OCI-LY3 (cell line): ENCODE measurements at regions not wholly inside any gene's neighbourhood (a gene's known extent, or its start where the extent isn't known, plus 50 kb on each side); places are given as distances from the start of the nearest gene placed in this dataset.

Experiments used
- H2AFZ ChIP-seq: fragments of 200-600, 300-600 bp; shearing (Covaris generic); 2 replicates; pipeline ENCODE4 v1.6.0; 2014; ENCODE audit warnings: antibody characterized with exemption, low read depth, low read length
- H3K27ac ChIP-seq: fragments of 200-600, 300-600 bp; sonication (generic); 2 replicates; pipeline ENCODE4 v1.5.1; 2014; ENCODE audit warnings: mild to moderate bottlenecking, low read length, moderate library complexity, mixed read lengths
- H3K27me3 ChIP-seq: fragments of 200-600, 300-600 bp; sonication (generic); 2 replicates; pipeline ENCODE4 v1.6.1; 2014; ENCODE audit warnings: low read depth, low read length, mixed read lengths
- H3K36me3 ChIP-seq: fragments of 200-600, 300-600 bp; sonication (generic); replicated peaks from 2 replicates; pipeline ENCODE3; 2014; ENCODE audit warnings: low read depth, low read length, mixed read lengths
- H3K4me1 ChIP-seq: fragments of 300-600, 200-600 bp; sonication (generic); 2 replicates; pipeline ENCODE4 v1.6.1; 2014; ENCODE audit warnings: low read length, mixed read lengths
- H3K4me2 ChIP-seq: fragments of 200-600, 300-600 bp; sonication (generic); 2 replicates; pipeline ENCODE4 v1.6.1; 2014; ENCODE audit warnings: low read length, mixed read lengths
- H3K4me3 ChIP-seq: fragments of 300-600, 200-600 bp; sonication (generic); 2 replicates; pipeline ENCODE4 v1.5.1; 2014; ENCODE audit warnings: antibody characterized with exemption, mild to moderate bottlenecking, low read length, moderate library complexity
- H3K79me2 ChIP-seq: fragments of 300-600, 200-600 bp; shearing (Covaris generic); 2 replicates; pipeline ENCODE4 v1.6.1; 2014; ENCODE audit warnings: mild to moderate bottlenecking, low read length, mixed read lengths
- H3K9ac ChIP-seq: fragments of 300-600, 200-600 bp; shearing (Covaris generic); 2 replicates; pipeline ENCODE4 v1.6.0; 2014; ENCODE audit warnings: mild to moderate bottlenecking, low read length, moderate library complexity
- H3K9me3 ChIP-seq: fragments of 200-600, 300-600 bp; shearing (Covaris generic); 2 replicates; pipeline ENCODE4 v1.6.1; 2014; ENCODE audit warnings: low read length, mixed read lengths; ENCODE audit not compliant: insufficient read depth
- H4K20me1 ChIP-seq: fragments of 200-600, 300-600 bp; sonication (generic); 2 replicates; pipeline ENCODE4 v1.6.1; 2016; ENCODE audit warnings: low read length, mixed read lengths; ENCODE audit not compliant: insufficient read depth
- EZH2phosphoT487 ChIP-seq: fragments of 200-600 bp; shearing (Covaris generic); IDR thresholded peaks from 2 replicates; pipeline ENCODE4 v1.6.1; 2018; ENCODE audit warnings: antibody characterized with exemption, mixed run types, low read depth
- TF ChIP-seq, protein P1 (sequence below): fragments of 200-600, 300-600 bp; sonication (generic); IDR thresholded peaks from 2 replicates; pipeline ENCODE4 v1.5.1; 2014; ENCODE audit warnings: antibody characterized with exemption, low read length, low read depth

GRCh38 chr6:145540741-145541140 lies 194.6 kb downstream of the EPM2A start:
- no peaks in the 10 kb centered on the region for H3K9me3 ChIP-seq
- H3K36me3 ChIP-seq: no peaks in the 10 kb centered on the region
- H3K9ac ChIP-seq: no peak overlapping the region
- no peak overlapping the region for H3K27ac ChIP-seq
- no peaks in the 10 kb centered on the region for H3K79me2 ChIP-seq
- no peaks in the 10 kb centered on the region for H3K27me3 ChIP-seq
- no peak overlapping the region for H2AFZ ChIP-seq
- no peaks in the 10 kb centered on the region for H4K20me1 ChIP-seq
- TF ChIP-seq EZH2phosphoT487: no peak
- TF ChIP-seq, protein P1, sequence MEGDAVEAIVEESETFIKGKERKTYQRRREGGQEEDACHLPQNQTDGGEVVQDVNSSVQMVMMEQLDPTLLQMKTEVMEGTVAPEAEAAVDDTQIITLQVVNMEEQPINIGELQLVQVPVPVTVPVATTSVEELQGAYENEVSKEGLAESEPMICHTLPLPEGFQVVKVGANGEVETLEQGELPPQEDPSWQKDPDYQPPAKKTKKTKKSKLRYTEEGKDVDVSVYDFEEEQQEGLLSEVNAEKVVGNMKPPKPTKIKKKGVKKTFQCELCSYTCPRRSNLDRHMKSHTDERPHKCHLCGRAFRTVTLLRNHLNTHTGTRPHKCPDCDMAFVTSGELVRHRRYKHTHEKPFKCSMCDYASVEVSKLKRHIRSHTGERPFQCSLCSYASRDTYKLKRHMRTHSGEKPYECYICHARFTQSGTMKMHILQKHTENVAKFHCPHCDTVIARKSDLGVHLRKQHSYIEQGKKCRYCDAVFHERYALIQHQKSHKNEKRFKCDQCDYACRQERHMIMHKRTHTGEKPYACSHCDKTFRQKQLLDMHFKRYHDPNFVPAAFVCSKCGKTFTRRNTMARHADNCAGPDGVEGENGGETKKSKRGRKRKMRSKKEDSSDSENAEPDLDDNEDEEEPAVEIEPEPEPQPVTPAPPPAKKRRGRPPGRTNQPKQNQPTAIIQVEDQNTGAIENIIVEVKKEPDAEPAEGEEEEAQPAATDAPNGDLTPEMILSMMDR: no peak
- H3K4me3 ChIP-seq: no peak overlapping the region
- no peaks in the 10 kb centered on the region for H3K4me1 ChIP-seq
- H3K4me2 ChIP-seq: no peak overlapping the region

GRCh38 chr6:145544041-145544440 lies 191.3 kb downstream of the EPM2A start:
- H3K79me2 ChIP-seq: no peaks in the 10 kb centered on the region
- no peak overlapping the region for H3K27ac ChIP-seq
- no peaks in the 10 kb centered on the region for H4K20me1 ChIP-seq
- no peaks in the 10 kb centered on the region for H3K4me1 ChIP-seq
- no peaks in the 10 kb centered on the region for H3K27me3 ChIP-seq
- H2AFZ ChIP-seq: no peak overlapping the region
- H3K9me3 ChIP-seq: no peaks in the 10 kb centered on the region
- no peaks in the 10 kb centered on the region for H3K36me3 ChIP-seq
- TF ChIP-seq, protein P1: no peak
- no peak for TF ChIP-seq EZH2phosphoT487
- H3K4me3 ChIP-seq: no peak overlapping the region
- no peak overlapping the region for H3K4me2 ChIP-seq
- H3K9ac ChIP-seq: no peak overlapping the region

GRCh38 chr6:145544514-145544913 lies 190.8 kb downstream of the EPM2A start:
- no peaks in the 10 kb centered on the region for H3K27me3 ChIP-seq
- no peak overlapping the region for H3K9ac ChIP-seq
- H4K20me1 ChIP-seq: no peaks in the 10 kb centered on the region
- no peaks in the 10 kb centered on the region for H3K79me2 ChIP-seq
- no peak for TF ChIP-seq EZH2phosphoT487
- TF ChIP-seq, protein P1: no peak
- H3K36me3 ChIP-seq: no peaks in the 10 kb centered on the region
- H3K4me1 ChIP-seq: no peaks in the 10 kb centered on the region
- no peak overlapping the region for H3K4me2 ChIP-seq
- no peak overlapping the region for H3K27ac ChIP-seq
- H3K4me3 ChIP-seq: no peak overlapping the region
- no peak overlapping the region for H2AFZ ChIP-seq
- H3K9me3 ChIP-seq: no peaks in the 10 kb centered on the region

- no peak for TF ChIP-seq EZH2phosphoT487
- TF ChIP-seq, protein P1: no peak
Measured at GRCh38 chr6:145546265-145546664, 189.1 kb downstream of the EPM2A start.

More at GRCh38 chr6:145546265-145546664, 189.1 kb downstream of the EPM2A start:
- no peaks in the 10 kb centered on the region for H3K4me1 ChIP-seq
- no peaks in the 10 kb centered on the region for H4K20me1 ChIP-seq
- no peaks in the 10 kb centered on the region for H3K79me2 ChIP-seq
- H3K27ac ChIP-seq: no peak overlapping the region
- no peak overlapping the region for H3K4me3 ChIP-seq
- H3K4me2 ChIP-seq: no peak overlapping the region
- no peaks in the 10 kb centered on the region for H3K9me3 ChIP-seq
- H3K36me3 ChIP-seq: no peaks in the 10 kb centered on the region
- H2AFZ ChIP-seq: no peak overlapping the region
- H3K9ac ChIP-seq: no peak overlapping the region
- H3K27me3 ChIP-seq: no peaks in the 10 kb centered on the region
